Panc1 (cell line): ENCODE measurements at regions not wholly inside any gene's neighbourhood (a gene's known extent, or its start where the extent isn't known, plus 50 kb on each side); places are given as distances from the start of the nearest gene placed in this dataset.

Source experiments
- ATAC-seq: fragments of 200-7000 bp; cut with Tn5 transposase; 2 replicates; pipeline ENCODE4 v1.9.1; 2020; ENCODE audit warnings: mild to moderate bottlenecking, moderate library complexity
- BruUV-seq: library from RNA; stranded (reverse); fragments of 400-500 nt; replicated peaks from 2 replicates; lab custom pipeline; 2021; lab: Mats Ljungman, UMichigan
- CTCF ChIA-PET: fragments of 300-600 bp; sonication (Branson Sonifier 250); formaldehyde crosslinking; loops from one replicate; lab custom pipeline; 2022; ENCODE audit warnings: antibody characterized with exemption; lab: Charles Lee
- POLR2A ChIA-PET: fragments of 300-600 bp; sonication (Branson Sonifier 250); formaldehyde crosslinking; loops from one replicate; lab custom pipeline; 2022; ENCODE audit warnings: antibody characterized with exemption; lab: Charles Lee
- DNase-seq: peaks from one replicate; pipeline ENCODE4 v3.0.0-alpha.2; 2010; ENCODE audit warnings: low read depth, low spot score
- H3K27ac ChIP-seq: 2 replicates; pipeline ENCODE4 v1.5.1; 2011; ENCODE audit warnings: mild to moderate bottlenecking, low read length, inconsistent platforms
- H3K27me3 ChIP-seq: fragments of 200-500 bp; sonication (Bioruptor generic); 2 replicates; pipeline ENCODE4 v1.6.0; 2014; ENCODE audit warnings: low read length, inconsistent platforms; ENCODE audit not compliant: control insufficient read depth, insufficient read depth
- H3K36me3 ChIP-seq: fragments of 200-500 bp; sonication (Bioruptor generic); 2 replicates; pipeline ENCODE4 v1.5.1; 2014; ENCODE audit warnings: inconsistent platforms, mild to moderate bottlenecking, low read length, moderate library complexity; ENCODE audit not compliant: control insufficient read depth, insufficient read depth
- H3K4me1 ChIP-seq: 2 replicates; pipeline ENCODE4 v1.5.1; 2011; ENCODE audit warnings: inconsistent platforms, mild to moderate bottlenecking, low read length, moderate library complexity; ENCODE audit not compliant: control insufficient read depth, insufficient read depth
- H3K4me3 ChIP-seq, 2 experiments: 2 replicates each; pipeline ENCODE4 v1.5.1; 2011 to 2012; ENCODE audit warnings: low read depth in 2 of 2, low read length in 2 of 2, mild to moderate bottlenecking in 2 of 2, inconsistent platforms in 1 of 2, moderate library complexity in 1 of 2
- H3K9me3 ChIP-seq: fragments of 200-500 bp; sonication (Bioruptor generic); 2 replicates; pipeline ENCODE4 v1.5.1; 2014; ENCODE audit warnings: low read depth, mild to moderate bottlenecking, inconsistent platforms, low read length, moderate library complexity; ENCODE audit not compliant: control insufficient read depth, insufficient read depth
- POLR2AphosphoS5 ChIP-seq: IDR thresholded peaks from 2 replicates; pipeline ENCODE4 v1.6.1; 2012; ENCODE audit warnings: mild to moderate bottlenecking, low read depth, low read length, moderate library complexity
- REST ChIP-seq, 2 experiments: IDR thresholded peaks; 2 replicates each; pipeline ENCODE4 v1.6.1; 2011 to 2012; ENCODE audit warnings: low read depth in 2 of 2, control low read depth in 1 of 2, low read length in 1 of 2, mild to moderate bottlenecking in 1 of 2, moderate library complexity in 1 of 2; ENCODE audit not compliant: insufficient read depth in 1 of 2
- SIN3A ChIP-seq: IDR thresholded peaks from 2 replicates; pipeline ENCODE4 v1.6.1; 2012; ENCODE audit warnings: low read depth, mild to moderate bottlenecking, low read length, moderate library complexity, borderline replicate concordance; ENCODE audit not compliant: insufficient read depth
- TCF7L2 ChIP-seq: IDR thresholded peaks from 2 replicates; pipeline ENCODE4 v1.6.1; 2011; ENCODE audit warnings: mild to moderate bottlenecking, low read depth, low read length, inconsistent platforms
- in situ Hi-C: cut with HindIII; loops from 2 replicates; pipeline ENCODE4 v1.10.0; 2016; ENCODE audit warnings: low sequenced_read_pairs, low pct_unique_long_range_greater_than_20kb
- intact Hi-C: fragments of 100-400 bp; cut with micrococcal nuclease; formaldehyde crosslinking; loops from one replicate; pipeline ENCODE4 v1.10.0; 2022; ENCODE audit not compliant: unreplicated experiment
- TF ChIP-seq, protein P1 (sequence below): fragments of 450-650 bp; IDR thresholded peaks from 2 replicates; pipeline ENCODE4 v1.5.1; 2017; ENCODE audit warnings: mild to moderate bottlenecking

DNA sequence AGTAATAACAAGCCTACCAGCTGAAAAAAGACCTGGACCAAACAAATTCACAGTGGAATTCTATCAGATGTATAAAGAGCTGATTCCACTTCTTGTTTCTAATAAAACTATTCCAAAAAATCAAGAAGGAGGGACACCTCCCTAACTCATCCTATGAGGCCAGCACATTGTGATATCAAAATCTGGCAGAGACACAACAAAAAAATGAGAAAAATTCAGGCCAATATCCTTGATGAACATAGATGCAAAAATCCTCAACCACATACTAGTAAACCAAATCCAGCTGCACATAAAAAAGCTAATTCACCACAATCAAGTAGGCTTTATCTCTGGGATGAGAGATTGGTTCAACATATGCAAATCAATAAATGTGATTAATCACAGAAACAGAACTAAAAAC is 147.9 kb upstream of the NEIL3 start:
- TF ChIP-seq POLR2AphosphoS5, result no peak
- TF ChIP-seq, protein P1, sequence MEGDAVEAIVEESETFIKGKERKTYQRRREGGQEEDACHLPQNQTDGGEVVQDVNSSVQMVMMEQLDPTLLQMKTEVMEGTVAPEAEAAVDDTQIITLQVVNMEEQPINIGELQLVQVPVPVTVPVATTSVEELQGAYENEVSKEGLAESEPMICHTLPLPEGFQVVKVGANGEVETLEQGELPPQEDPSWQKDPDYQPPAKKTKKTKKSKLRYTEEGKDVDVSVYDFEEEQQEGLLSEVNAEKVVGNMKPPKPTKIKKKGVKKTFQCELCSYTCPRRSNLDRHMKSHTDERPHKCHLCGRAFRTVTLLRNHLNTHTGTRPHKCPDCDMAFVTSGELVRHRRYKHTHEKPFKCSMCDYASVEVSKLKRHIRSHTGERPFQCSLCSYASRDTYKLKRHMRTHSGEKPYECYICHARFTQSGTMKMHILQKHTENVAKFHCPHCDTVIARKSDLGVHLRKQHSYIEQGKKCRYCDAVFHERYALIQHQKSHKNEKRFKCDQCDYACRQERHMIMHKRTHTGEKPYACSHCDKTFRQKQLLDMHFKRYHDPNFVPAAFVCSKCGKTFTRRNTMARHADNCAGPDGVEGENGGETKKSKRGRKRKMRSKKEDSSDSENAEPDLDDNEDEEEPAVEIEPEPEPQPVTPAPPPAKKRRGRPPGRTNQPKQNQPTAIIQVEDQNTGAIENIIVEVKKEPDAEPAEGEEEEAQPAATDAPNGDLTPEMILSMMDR, result no peak
- TF ChIP-seq TCF7L2, result no peak
- TF ChIP-seq SIN3A, result no peak
- TF ChIP-seq REST (IDR thresholded peaks at IDR 0.05; ENCODE audit: insufficient read depth in 1 of 2, low read depth in 2 of 2, low read length in 1 of 2), result no peak
- DNase-seq (no peak), ATAC-seq (no peak)
- H3K9me3 ChIP-seq, result no peaks in the 10 kb centered on the region
- no peak overlapping the region for H3K27ac ChIP-seq
- in situ Hi-C loops, result no loop called here
- POLR2A ChIA-PET, result no interaction called here
- no peak overlapping the region for H3K4me3 ChIP-seq
- CTCF ChIA-PET, result no interaction called here
- no peaks in the 10 kb centered on the region for H3K27me3 ChIP-seq
- H3K4me1 ChIP-seq, result no peaks in the 10 kb centered on the region
- intact Hi-C loops, result no loop called here
- BruUV-seq, result no TSS peak
- H3K36me3 ChIP-seq, result no peaks in the 10 kb centered on the region

GRCh38 chr4:177163532-177163931 is 146.1 kb upstream of the NEIL3 start:
- no peak for ATAC-seq
- H3K4me1 ChIP-seq, result no peaks in the 10 kb centered on the region
- in situ Hi-C loops (no loop called here), intact Hi-C loops (no loop called here)
- no peak overlapping the region for H3K4me3 ChIP-seq
- ChIA-PET POLR2A (no interaction called here), CTCF (no interaction called here)
- H3K36me3 ChIP-seq, result no peaks in the 10 kb centered on the region
- no peaks in the 10 kb centered on the region for H3K9me3 ChIP-seq
- TF ChIP-seq REST (IDR thresholded peaks at IDR 0.05; ENCODE audit: insufficient read depth in 1 of 2, low read depth in 2 of 2, low read length in 1 of 2), result no peak
- TF ChIP-seq POLR2AphosphoS5, result no peak
- no peak for TF ChIP-seq TCF7L2
- TF ChIP-seq, protein P1, result no peak
- no peak for TF ChIP-seq SIN3A
- no peaks in the 10 kb centered on the region for H3K27me3 ChIP-seq
- H3K27ac ChIP-seq, result no peak overlapping the region
- no peak for DNase-seq
- BruUV-seq, result no TSS peak
